Panc1 (cell line): ENCODE measurements at regions not wholly inside any gene's neighbourhood (a gene's known extent, or its start where the extent isn't known, plus 50 kb on each side); places are given as distances from the start of the nearest gene placed in this dataset.

Source experiments
- ATAC-seq: fragments of 200-7000 bp; cut with Tn5 transposase; 2 replicates; pipeline ENCODE4 v1.9.1; 2020; ENCODE audit warnings: mild to moderate bottlenecking, moderate library complexity
- BruUV-seq: library from RNA; stranded (reverse); fragments of 400-500 nt; replicated peaks from 2 replicates; lab custom pipeline; 2021; lab: Mats Ljungman, UMichigan
- CTCF ChIA-PET: fragments of 300-600 bp; sonication (Branson Sonifier 250); formaldehyde crosslinking; loops from one replicate; lab custom pipeline; 2022; ENCODE audit warnings: antibody characterized with exemption; lab: Charles Lee
- POLR2A ChIA-PET: fragments of 300-600 bp; sonication (Branson Sonifier 250); formaldehyde crosslinking; loops from one replicate; lab custom pipeline; 2022; ENCODE audit warnings: antibody characterized with exemption; lab: Charles Lee
- DNase-seq: peaks from one replicate; pipeline ENCODE4 v3.0.0-alpha.2; 2010; ENCODE audit warnings: low read depth, low spot score
- H3K27ac ChIP-seq: 2 replicates; pipeline ENCODE4 v1.5.1; 2011; ENCODE audit warnings: mild to moderate bottlenecking, low read length, inconsistent platforms
- H3K27me3 ChIP-seq: fragments of 200-500 bp; sonication (Bioruptor generic); 2 replicates; pipeline ENCODE4 v1.6.0; 2014; ENCODE audit warnings: low read length, inconsistent platforms; ENCODE audit not compliant: control insufficient read depth, insufficient read depth
- H3K36me3 ChIP-seq: fragments of 200-500 bp; sonication (Bioruptor generic); 2 replicates; pipeline ENCODE4 v1.5.1; 2014; ENCODE audit warnings: inconsistent platforms, mild to moderate bottlenecking, low read length, moderate library complexity; ENCODE audit not compliant: control insufficient read depth, insufficient read depth
- H3K4me1 ChIP-seq: 2 replicates; pipeline ENCODE4 v1.5.1; 2011; ENCODE audit warnings: inconsistent platforms, mild to moderate bottlenecking, low read length, moderate library complexity; ENCODE audit not compliant: control insufficient read depth, insufficient read depth
- H3K4me3 ChIP-seq, 2 experiments: 2 replicates each; pipeline ENCODE4 v1.5.1; 2011 to 2012; ENCODE audit warnings: low read depth in 2 of 2, low read length in 2 of 2, mild to moderate bottlenecking in 2 of 2, inconsistent platforms in 1 of 2, moderate library complexity in 1 of 2
- H3K9me3 ChIP-seq: fragments of 200-500 bp; sonication (Bioruptor generic); 2 replicates; pipeline ENCODE4 v1.5.1; 2014; ENCODE audit warnings: low read depth, mild to moderate bottlenecking, inconsistent platforms, low read length, moderate library complexity; ENCODE audit not compliant: control insufficient read depth, insufficient read depth
- POLR2AphosphoS5 ChIP-seq: IDR thresholded peaks from 2 replicates; pipeline ENCODE4 v1.6.1; 2012; ENCODE audit warnings: mild to moderate bottlenecking, low read depth, low read length, moderate library complexity
- SIN3A ChIP-seq: IDR thresholded peaks from 2 replicates; pipeline ENCODE4 v1.6.1; 2012; ENCODE audit warnings: low read depth, mild to moderate bottlenecking, low read length, moderate library complexity, borderline replicate concordance; ENCODE audit not compliant: insufficient read depth
- TCF7L2 ChIP-seq: IDR thresholded peaks from 2 replicates; pipeline ENCODE4 v1.6.1; 2011; ENCODE audit warnings: mild to moderate bottlenecking, low read depth, low read length, inconsistent platforms
- in situ Hi-C: cut with HindIII; loops from 2 replicates; pipeline ENCODE4 v1.10.0; 2016; ENCODE audit warnings: low sequenced_read_pairs, low pct_unique_long_range_greater_than_20kb
- intact Hi-C: fragments of 100-400 bp; cut with micrococcal nuclease; formaldehyde crosslinking; loops from one replicate; pipeline ENCODE4 v1.10.0; 2022; ENCODE audit not compliant: unreplicated experiment
- TF ChIP-seq, protein P1 (sequence below): fragments of 450-650 bp; IDR thresholded peaks from 2 replicates; pipeline ENCODE4 v1.5.1; 2017; ENCODE audit warnings: mild to moderate bottlenecking
- TF ChIP-seq, protein P2 (sequence below), 2 experiments: IDR thresholded peaks; 2 replicates each; pipeline ENCODE4 v1.6.1; 2011 to 2012; ENCODE audit warnings: low read depth in 2 of 2, control low read depth in 1 of 2, low read length in 1 of 2, mild to moderate bottlenecking in 1 of 2, moderate library complexity in 1 of 2; ENCODE audit not compliant: insufficient read depth in 1 of 2

DNA sequence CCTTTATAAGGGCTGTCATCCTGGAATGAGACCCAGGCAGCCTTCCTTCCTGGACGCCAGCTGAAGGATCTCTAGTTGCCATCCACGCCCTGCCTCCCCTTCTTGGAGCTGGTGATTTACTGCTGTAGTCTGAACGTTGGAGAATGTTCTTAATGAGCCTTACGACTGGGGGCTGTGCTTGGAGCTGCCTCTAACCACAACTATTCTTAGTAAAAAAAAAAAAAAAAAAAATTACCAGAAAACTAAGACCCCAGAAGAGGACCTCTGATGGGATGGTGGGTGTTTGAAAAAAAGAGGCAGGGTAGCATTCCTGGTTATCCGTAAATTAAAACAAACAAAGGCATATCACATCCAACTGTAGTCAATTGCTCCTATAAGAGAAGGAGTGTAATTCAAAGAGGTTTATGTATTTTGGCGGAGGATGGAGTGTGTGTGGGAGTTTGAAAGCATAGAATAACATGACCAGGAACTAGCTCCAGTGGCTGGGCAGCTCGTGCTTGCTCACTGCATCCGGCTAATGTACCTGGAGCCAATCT is 105.4 kb downstream of the QPCT start:
- in situ Hi-C loops (no loop called here), intact Hi-C loops (no loop called here)
- ATAC-seq, result no peak
- no peak for DNase-seq
- BruUV-seq, result no TSS peak
- no peaks in the 10 kb centered on the region for H3K9me3 ChIP-seq
- no peaks in the 10 kb centered on the region for H3K4me1 ChIP-seq
- POLR2A ChIA-PET, result no interaction called here
- H3K27me3 ChIP-seq, result peaks cover under 1% of the 10 kb centered on the region; the same call in 1 of the 2 replicates
- no peak overlapping the region for H3K27ac ChIP-seq
- H3K4me3 ChIP-seq, result no peak overlapping the region
- CTCF ChIA-PET, result no interaction called here
- H3K36me3 ChIP-seq, result no peaks in the 10 kb centered on the region
- TF ChIP-seq, protein P1, sequence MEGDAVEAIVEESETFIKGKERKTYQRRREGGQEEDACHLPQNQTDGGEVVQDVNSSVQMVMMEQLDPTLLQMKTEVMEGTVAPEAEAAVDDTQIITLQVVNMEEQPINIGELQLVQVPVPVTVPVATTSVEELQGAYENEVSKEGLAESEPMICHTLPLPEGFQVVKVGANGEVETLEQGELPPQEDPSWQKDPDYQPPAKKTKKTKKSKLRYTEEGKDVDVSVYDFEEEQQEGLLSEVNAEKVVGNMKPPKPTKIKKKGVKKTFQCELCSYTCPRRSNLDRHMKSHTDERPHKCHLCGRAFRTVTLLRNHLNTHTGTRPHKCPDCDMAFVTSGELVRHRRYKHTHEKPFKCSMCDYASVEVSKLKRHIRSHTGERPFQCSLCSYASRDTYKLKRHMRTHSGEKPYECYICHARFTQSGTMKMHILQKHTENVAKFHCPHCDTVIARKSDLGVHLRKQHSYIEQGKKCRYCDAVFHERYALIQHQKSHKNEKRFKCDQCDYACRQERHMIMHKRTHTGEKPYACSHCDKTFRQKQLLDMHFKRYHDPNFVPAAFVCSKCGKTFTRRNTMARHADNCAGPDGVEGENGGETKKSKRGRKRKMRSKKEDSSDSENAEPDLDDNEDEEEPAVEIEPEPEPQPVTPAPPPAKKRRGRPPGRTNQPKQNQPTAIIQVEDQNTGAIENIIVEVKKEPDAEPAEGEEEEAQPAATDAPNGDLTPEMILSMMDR, result no peak
- no peak for TF ChIP-seq POLR2AphosphoS5

DNA sequence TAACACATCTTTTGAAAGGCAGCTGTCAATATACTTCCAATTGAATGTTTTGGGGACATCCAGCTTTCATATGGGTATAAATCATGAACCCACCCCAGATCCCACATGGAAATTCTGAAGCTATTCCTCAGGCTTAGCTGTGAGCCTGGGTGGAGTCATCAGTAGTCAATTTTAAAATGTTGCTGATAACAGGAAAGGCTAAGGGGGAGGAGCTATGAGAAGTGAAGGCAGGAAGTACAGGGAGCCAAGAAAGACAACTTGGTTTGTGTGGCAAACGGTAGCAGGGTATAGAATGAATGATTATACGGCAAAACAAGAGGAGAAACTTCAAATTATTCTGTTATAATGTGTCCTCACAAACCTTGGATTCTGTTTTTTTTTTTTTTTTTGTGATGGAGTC is 108.6 kb downstream of the QPCT start:
- ChIA-PET POLR2A (interaction anchor here (0.7 kb wide), 1 partner anchor 706 kb away, joined by 11 read pairs; no protein-coding TSS in a partner anchor), CTCF (no interaction called here)
- Histone ChIP-seq H3K27me3 (no peaks in the 10 kb centered on the region), H3K4me1 (no peaks in the 10 kb centered on the region), H3K4me3 (no peak overlapping the region), H3K9me3 (no peaks in the 10 kb centered on the region), H3K36me3 (no peaks in the 10 kb centered on the region), H3K27ac (no peak overlapping the region)
- in situ Hi-C loops (no loop called here), intact Hi-C loops (no loop called here)
- no peak for DNase-seq
- TF ChIP-seq TCF7L2 (no peak), POLR2AphosphoS5 (no peak), SIN3A (no peak)
- TF ChIP-seq, protein P2, sequence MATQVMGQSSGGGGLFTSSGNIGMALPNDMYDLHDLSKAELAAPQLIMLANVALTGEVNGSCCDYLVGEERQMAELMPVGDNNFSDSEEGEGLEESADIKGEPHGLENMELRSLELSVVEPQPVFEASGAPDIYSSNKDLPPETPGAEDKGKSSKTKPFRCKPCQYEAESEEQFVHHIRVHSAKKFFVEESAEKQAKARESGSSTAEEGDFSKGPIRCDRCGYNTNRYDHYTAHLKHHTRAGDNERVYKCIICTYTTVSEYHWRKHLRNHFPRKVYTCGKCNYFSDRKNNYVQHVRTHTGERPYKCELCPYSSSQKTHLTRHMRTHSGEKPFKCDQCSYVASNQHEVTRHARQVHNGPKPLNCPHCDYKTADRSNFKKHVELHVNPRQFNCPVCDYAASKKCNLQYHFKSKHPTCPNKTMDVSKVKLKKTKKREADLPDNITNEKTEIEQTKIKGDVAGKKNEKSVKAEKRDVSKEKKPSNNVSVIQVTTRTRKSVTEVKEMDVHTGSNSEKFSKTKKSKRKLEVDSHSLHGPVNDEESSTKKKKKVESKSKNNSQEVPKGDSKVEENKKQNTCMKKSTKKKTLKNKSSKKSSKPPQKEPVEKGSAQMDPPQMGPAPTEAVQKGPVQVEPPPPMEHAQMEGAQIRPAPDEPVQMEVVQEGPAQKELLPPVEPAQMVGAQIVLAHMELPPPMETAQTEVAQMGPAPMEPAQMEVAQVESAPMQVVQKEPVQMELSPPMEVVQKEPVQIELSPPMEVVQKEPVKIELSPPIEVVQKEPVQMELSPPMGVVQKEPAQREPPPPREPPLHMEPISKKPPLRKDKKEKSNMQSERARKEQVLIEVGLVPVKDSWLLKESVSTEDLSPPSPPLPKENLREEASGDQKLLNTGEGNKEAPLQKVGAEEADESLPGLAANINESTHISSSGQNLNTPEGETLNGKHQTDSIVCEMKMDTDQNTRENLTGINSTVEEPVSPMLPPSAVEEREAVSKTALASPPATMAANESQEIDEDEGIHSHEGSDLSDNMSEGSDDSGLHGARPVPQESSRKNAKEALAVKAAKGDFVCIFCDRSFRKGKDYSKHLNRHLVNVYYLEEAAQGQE (IDR thresholded peaks at IDR 0.05; ENCODE audit: insufficient read depth in 1 of 2, low read depth in 2 of 2, low read length in 1 of 2), result no peak
- TF ChIP-seq, protein P1, result no peak
- ATAC-seq, result no peak
- no TSS peak for BruUV-seq
